Endothelial cell of umbilical vein (primary cell): ENCODE measurements at regions not wholly inside any gene's neighbourhood (a gene's known extent, or its start where the extent isn't known, plus 50 kb on each side); places are given as distances from the start of the nearest gene placed in this dataset.

Experiments used
- BruUV-seq: library from RNA; stranded (reverse); fragments of 400-500 nt; replicated peaks from 2 replicates; lab custom pipeline; 2021; lab: Mats Ljungman, UMichigan
- CTCF ChIA-PET: fragments of 300-600, 350-600 bp; sonication (Branson Sonifier 250); formaldehyde crosslinking; loops from one replicate; lab custom pipeline; 2021; ENCODE audit warnings: antibody characterized with exemption, inconsistent platforms; lab: Charles Lee
- POLR2A ChIA-PET: fragments of 300-600, 350-600 bp; sonication (Branson Sonifier 250); formaldehyde crosslinking; loops from one replicate; lab custom pipeline; 2021; ENCODE audit warnings: antibody characterized with exemption, inconsistent platforms; lab: Charles Lee
- DNase-seq: peaks from one replicate; pipeline ENCODE4 v3.0.0-alpha.2; 2011; ENCODE audit warnings: low read depth, low spot score
- FAIRE-seq: peaks from 2 replicates; lab custom pipeline; 2011; peaks lifted over from hg19 to GRCh38; lab: Jason Lieb, UNC
- H2AFZ ChIP-seq: 2 replicates; pipeline ENCODE4 v1.6.0; 2012; ENCODE audit warnings: low read depth, low read length, control low read depth, inconsistent platforms
- H3K27ac ChIP-seq: 2 replicates; pipeline ENCODE4 v1.5.1; 2011; ENCODE audit warnings: low read depth, mild to moderate bottlenecking, control low read depth, low read length, moderate library complexity; ENCODE audit not compliant: insufficient read depth
- H3K27me3 ChIP-seq, 2 experiments: 2 replicates each; pipeline versions ENCODE4 v1.6.0 to v1.6.1; 2011; ENCODE audit warnings: low read length in 2 of 2, mixed read lengths in 1 of 2; ENCODE audit not compliant: control insufficient read depth in 2 of 2, insufficient read depth in 2 of 2
- H3K36me3 ChIP-seq, 2 experiments: 2 replicates in 1 of 2; 3 replicates in 1 of 2; pipeline ENCODE4 v1.5.1; 2011; ENCODE audit warnings: low read length in 2 of 2, mild to moderate bottlenecking in 1 of 2, moderate library complexity in 1 of 2; ENCODE audit not compliant: control insufficient read depth in 2 of 2, insufficient read depth in 2 of 2; ENCODE audit errors: extremely low read depth in 1 of 2
- H3K4me1 ChIP-seq: 3 replicates; pipeline ENCODE4 v1.5.1; 2011; ENCODE audit warnings: mild to moderate bottlenecking, low read length; ENCODE audit not compliant: control insufficient read depth, insufficient read depth; ENCODE audit errors: extremely low read depth
- H3K4me2 ChIP-seq: 2 replicates; pipeline ENCODE4 v1.6.1; 2011; ENCODE audit warnings: low read length, control low read depth, mixed read lengths; ENCODE audit not compliant: insufficient read depth
- H3K4me3 ChIP-seq, 3 experiments: fragments of 200-600 bp in 1 of 3; sonication (generic), shearing (Covaris generic) in 1 of 3; replicated peaks in 1 of 3; 2 replicates each; pipeline ENCODE4 v1.5.1; 2011 to 2016; ENCODE audit warnings: control low read depth in 3 of 3, low read length in 3 of 3, mild to moderate bottlenecking in 2 of 3, inconsistent platforms in 1 of 3, low read depth in 1 of 3, moderate library complexity in 1 of 3; ENCODE audit not compliant: insufficient read depth in 1 of 3
- H3K79me2 ChIP-seq: 2 replicates; pipeline ENCODE4 v1.6.0; 2012; ENCODE audit warnings: low read length, inconsistent platforms; ENCODE audit not compliant: control insufficient read depth, insufficient read depth
- H3K9ac ChIP-seq: replicated peaks from 2 replicates; pipeline ENCODE3; 2011; ENCODE audit warnings: low read length, control low read depth; ENCODE audit not compliant: insufficient read depth; ENCODE audit errors: extremely low read depth
- H3K9me1 ChIP-seq: replicated peaks from 3 replicates; pipeline ENCODE4 v1.6.0; 2011; ENCODE audit warnings: mild to moderate bottlenecking, low read length; ENCODE audit not compliant: control insufficient read depth, insufficient read depth; ENCODE audit errors: extremely low read depth
- H3K9me3 ChIP-seq: replicated peaks from 2 replicates; pipeline ENCODE4 v1.5.1; 2012; ENCODE audit warnings: low read length, inconsistent platforms; ENCODE audit not compliant: control insufficient read depth, insufficient read depth
- H4K20me1 ChIP-seq: replicated peaks from 2 replicates; pipeline ENCODE3; 2011; ENCODE audit warnings: mild to moderate bottlenecking, low read length; ENCODE audit not compliant: control insufficient read depth, insufficient read depth; ENCODE audit errors: extremely low read depth
- CTCF ChIP-seq, 2 donors: IDR thresholded peaks; 1 replicate in 1 of 2; 2 replicates in 1 of 2; pipeline ENCODE4 v1.5.1; 2011; ENCODE audit warnings: low read length in 2 of 2, mild to moderate bottlenecking in 2 of 2, moderate library complexity in 2 of 2, control low read depth in 1 of 2, inconsistent platforms in 1 of 2, low read depth in 1 of 2; ENCODE audit not compliant: insufficient read depth in 1 of 2; ENCODE audit errors: extremely low read depth in 1 of 2
- EZH2 ChIP-seq: IDR thresholded peaks from 2 replicates; pipeline ENCODE4 v1.6.1; 2012; ENCODE audit warnings: borderline replicate concordance, low read depth, mild to moderate bottlenecking, moderate library complexity, low read length, inconsistent platforms; ENCODE audit not compliant: severe bottlenecking
- FOS ChIP-seq: IDR thresholded peaks from 2 replicates; pipeline ENCODE4 v1.6.1; 2011; ENCODE audit warnings: mild to moderate bottlenecking, low read length, moderate library complexity, borderline replicate concordance; ENCODE audit not compliant: insufficient read depth
- GATA2 ChIP-seq: IDR thresholded peaks from 2 replicates; pipeline ENCODE4 v1.7.0; 2011; ENCODE audit warnings: low read depth, mild to moderate bottlenecking, moderate library complexity, mixed read lengths, low read length; ENCODE audit not compliant: insufficient read length, insufficient read depth
- JUN ChIP-seq: IDR thresholded peaks from 2 replicates; pipeline ENCODE4 v1.6.1; 2011; ENCODE audit warnings: borderline replicate concordance, low read depth; ENCODE audit not compliant: insufficient read length, insufficient read depth
- MYC ChIP-seq: IDR thresholded peaks from one replicate; pipeline ENCODE4 v1.6.1; 2011; ENCODE audit warnings: mild to moderate bottlenecking, low read depth, low read length
- POLR2A ChIP-seq: IDR thresholded peaks from 2 replicates; pipeline ENCODE4 v1.6.1; 2012; ENCODE audit warnings: low read depth, mild to moderate bottlenecking, control low read depth, low read length
- POLR2AphosphoS5 ChIP-seq: IDR thresholded peaks from 2 replicates; pipeline ENCODE4 v1.6.1; 2012; ENCODE audit warnings: low read depth, mild to moderate bottlenecking, control low read depth, low read length, moderate library complexity; ENCODE audit not compliant: insufficient read depth
- dilution Hi-C: fragments of 300-500 bp; cut with MboI; formaldehyde crosslinking; loops from one replicate; pipeline ENCODE4 v1.15.0; 2019; ENCODE audit warnings: low sequenced_read_pairs; ENCODE audit not compliant: extremely low pct_ligation_motif_present
- intact Hi-C: fragments of 100-400 bp; cut with micrococcal nuclease; formaldehyde crosslinking; loops from one replicate; pipeline ENCODE4 v1.10.0; 2022
- TF ChIP-seq, protein P1 (sequence below): IDR thresholded peaks from 2 replicates; pipeline ENCODE4 v1.6.1; 2011; ENCODE audit not compliant: insufficient read depth, insufficient read length

DNA sequence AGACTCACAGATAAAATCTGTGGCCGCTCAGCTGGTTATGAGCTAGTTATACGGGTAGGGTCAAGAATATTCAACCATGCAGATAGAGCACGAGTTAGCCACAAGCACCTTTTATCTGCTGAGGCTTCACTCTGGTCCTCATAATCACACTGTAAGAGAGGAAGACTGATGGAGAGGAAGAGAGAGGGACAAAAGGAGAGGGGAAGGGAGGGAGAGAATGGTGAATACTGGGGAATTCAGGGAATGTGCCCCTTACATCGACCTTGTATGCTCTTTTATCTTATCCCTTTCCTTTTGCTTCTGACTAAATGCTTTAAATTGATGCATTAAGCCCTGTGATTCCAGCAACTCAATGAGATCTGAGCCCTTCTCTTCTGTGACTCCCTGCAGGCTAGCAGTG, 333.1 kb downstream of the DSEL start:
- Histone ChIP-seq H3K27me3 (no peaks in the 10 kb centered on the region), H3K9me1 (no peaks in the 10 kb centered on the region), H3K79me2 (no peaks in the 10 kb centered on the region), H2AFZ (no peak overlapping the region), H3K4me3 (no peak overlapping the region), H4K20me1 (no peaks in the 10 kb centered on the region), H3K4me2 (no peak overlapping the region), H3K9me3 (no peaks in the 10 kb centered on the region), H3K27ac (no peak overlapping the region), H3K36me3 (no peaks in the 10 kb centered on the region), H3K9ac (no peak overlapping the region), H3K4me1 (no peaks in the 10 kb centered on the region)
- dilution Hi-C loops = no loop called here
- no TSS peak for BruUV-seq
- CTCF ChIA-PET = interaction anchor here (1.2 kb wide), 1 partner anchor 13 kb away, joined by 3 read pairs; no protein-coding TSS in a partner anchor
- intact Hi-C loops = no loop called here
- FAIRE-seq (no peak), DNase-seq (no peak)
- TF ChIP-seq GATA2 (no peak), FOS (no peak), POLR2AphosphoS5 (no peak), MYC (no peak), POLR2A (no peak), EZH2 (no peak)
- TF ChIP-seq, protein P1, sequence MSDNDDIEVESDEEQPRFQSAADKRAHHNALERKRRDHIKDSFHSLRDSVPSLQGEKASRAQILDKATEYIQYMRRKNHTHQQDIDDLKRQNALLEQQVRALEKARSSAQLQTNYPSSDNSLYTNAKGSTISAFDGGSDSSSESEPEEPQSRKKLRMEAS = no peak
- POLR2A ChIA-PET = no interaction called here

GRCh38 chr18:67179726-67180125, 336.8 kb downstream of the DSEL start:
- ChIA-PET POLR2A (no interaction called here), CTCF (no interaction called here)
- TF ChIP-seq POLR2AphosphoS5 = no peak
- no peak for TF ChIP-seq EZH2
- TF ChIP-seq MYC = no peak
- TF ChIP-seq FOS = no peak
- TF ChIP-seq, protein P1 = no peak
- TF ChIP-seq JUN = no peak
- no peak for TF ChIP-seq CTCF (IDR thresholded peaks at IDR 0.05; ENCODE audit: extremely low read depth in 1 of 2, insufficient read depth in 1 of 2, low read depth in 1 of 2, low read length in 2 of 2)
- no peaks in the 10 kb centered on the region for H3K36me3 ChIP-seq
- H2AFZ ChIP-seq = no peak overlapping the region
- H4K20me1 ChIP-seq = no peaks in the 10 kb centered on the region
- H3K4me2 ChIP-seq = no peak overlapping the region
- no peaks in the 10 kb centered on the region for H3K27me3 ChIP-seq
- H3K9ac ChIP-seq = no peak overlapping the region
- FAIRE-seq (no peak), DNase-seq (no peak)
- H3K4me3 ChIP-seq = no peak overlapping the region
- dilution Hi-C loops (no loop called here), intact Hi-C loops (no loop called here)
- no peaks in the 10 kb centered on the region for H3K79me2 ChIP-seq
- H3K27ac ChIP-seq = no peak overlapping the region
- no TSS peak for BruUV-seq
- no peaks in the 10 kb centered on the region for H3K4me1 ChIP-seq
- no peaks in the 10 kb centered on the region for H3K9me1 ChIP-seq
- H3K9me3 ChIP-seq = no peaks in the 10 kb centered on the region
